Epithelial cell of proximal tubule (primary cell): ENCODE measurements at regions not wholly inside any gene's neighbourhood (a gene's known extent, or its start where the extent isn't known, plus 50 kb on each side); places are given as distances from the start of the nearest gene placed in this dataset.

ENCODE experiments used
- DNase-seq: peaks from one replicate; pipeline ENCODE4 v3.0.0-alpha.2; 2011; ENCODE audit warnings: low read depth
- H3K4me3 ChIP-seq: 2 replicates; pipeline ENCODE4 v1.5.1; 2011; ENCODE audit warnings: low read depth, mild to moderate bottlenecking, low read length
- TF ChIP-seq, protein P1 (sequence below): conservative IDR thresholded peaks from 2 replicates; pipeline ENCODE4 v1.5.1; 2012; ENCODE audit warnings: low read depth, mild to moderate bottlenecking, low read length

- TF ChIP-seq, protein P1, sequence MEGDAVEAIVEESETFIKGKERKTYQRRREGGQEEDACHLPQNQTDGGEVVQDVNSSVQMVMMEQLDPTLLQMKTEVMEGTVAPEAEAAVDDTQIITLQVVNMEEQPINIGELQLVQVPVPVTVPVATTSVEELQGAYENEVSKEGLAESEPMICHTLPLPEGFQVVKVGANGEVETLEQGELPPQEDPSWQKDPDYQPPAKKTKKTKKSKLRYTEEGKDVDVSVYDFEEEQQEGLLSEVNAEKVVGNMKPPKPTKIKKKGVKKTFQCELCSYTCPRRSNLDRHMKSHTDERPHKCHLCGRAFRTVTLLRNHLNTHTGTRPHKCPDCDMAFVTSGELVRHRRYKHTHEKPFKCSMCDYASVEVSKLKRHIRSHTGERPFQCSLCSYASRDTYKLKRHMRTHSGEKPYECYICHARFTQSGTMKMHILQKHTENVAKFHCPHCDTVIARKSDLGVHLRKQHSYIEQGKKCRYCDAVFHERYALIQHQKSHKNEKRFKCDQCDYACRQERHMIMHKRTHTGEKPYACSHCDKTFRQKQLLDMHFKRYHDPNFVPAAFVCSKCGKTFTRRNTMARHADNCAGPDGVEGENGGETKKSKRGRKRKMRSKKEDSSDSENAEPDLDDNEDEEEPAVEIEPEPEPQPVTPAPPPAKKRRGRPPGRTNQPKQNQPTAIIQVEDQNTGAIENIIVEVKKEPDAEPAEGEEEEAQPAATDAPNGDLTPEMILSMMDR: no peak
- H3K4me3 ChIP-seq: no peak overlapping the region
- DNase-seq: no peak
Measured at GRCh38 chr13:59342400-59342799, 821.3 kb downstream of the DIAPH3 start.

DNA sequence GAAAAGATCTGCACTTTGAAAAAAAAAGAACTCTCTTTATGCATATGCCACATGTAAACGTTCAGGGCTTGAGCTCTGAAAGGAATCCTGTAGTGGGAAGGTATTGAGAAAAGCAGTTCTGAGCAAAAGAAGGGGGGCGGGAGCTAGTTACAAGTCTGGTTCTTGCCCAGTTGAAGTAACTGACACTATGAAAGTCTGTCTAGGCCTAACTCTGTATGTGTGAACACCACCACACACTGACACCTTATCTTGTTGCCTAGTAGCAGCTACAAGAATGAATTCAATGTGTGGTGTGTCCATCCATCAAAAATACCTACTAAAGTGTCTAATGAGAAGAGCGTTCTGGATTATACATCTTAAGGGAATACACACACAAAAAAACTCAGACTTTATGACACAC, 820.6 kb downstream of the DIAPH3 start:
- H3K4me3 ChIP-seq: no peak overlapping the region
- DNase-seq: no peak
- TF ChIP-seq, protein P1: no peak

DNA sequence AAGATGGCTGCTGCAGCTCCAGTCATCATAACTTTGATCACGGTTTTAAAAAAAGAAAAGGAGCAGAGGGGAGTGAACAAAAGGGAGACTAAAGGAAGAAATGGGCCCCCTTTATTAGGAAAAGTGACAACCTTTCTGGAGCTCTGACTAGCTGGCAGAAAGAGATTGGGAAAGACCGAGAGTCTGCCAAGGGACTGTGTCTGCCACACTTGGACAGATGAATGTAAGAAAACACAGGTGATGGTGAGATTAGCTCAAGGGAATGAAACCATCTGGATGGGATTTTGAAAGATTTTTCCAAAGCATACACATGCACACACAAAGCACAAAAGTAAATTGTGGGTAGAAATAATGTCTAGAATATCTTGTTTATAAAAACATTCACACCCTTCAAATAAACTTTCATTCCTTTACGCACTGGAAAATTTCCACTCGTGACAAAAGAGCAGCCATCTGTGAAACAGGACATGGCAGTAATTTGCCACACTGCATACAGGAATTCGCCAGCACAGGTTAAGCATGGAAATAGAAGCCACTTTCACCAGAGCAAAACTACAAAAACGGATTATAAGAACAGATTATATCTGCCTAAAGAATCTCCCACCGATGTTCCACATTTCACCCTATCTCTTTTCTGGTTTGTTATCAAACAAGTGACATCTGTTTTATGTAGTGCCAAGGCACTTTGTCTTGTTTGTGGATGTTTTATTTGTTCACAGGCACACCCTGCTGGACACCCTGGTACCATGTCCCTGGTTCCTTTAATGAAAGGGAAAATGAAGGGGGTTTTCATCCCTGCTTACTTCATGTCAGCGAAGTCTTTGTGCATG, 819.5 kb downstream of the DIAPH3 start:
- no peak overlapping the region for H3K4me3 ChIP-seq
- TF ChIP-seq, protein P1: no peak
- DNase-seq: no peak

DNA sequence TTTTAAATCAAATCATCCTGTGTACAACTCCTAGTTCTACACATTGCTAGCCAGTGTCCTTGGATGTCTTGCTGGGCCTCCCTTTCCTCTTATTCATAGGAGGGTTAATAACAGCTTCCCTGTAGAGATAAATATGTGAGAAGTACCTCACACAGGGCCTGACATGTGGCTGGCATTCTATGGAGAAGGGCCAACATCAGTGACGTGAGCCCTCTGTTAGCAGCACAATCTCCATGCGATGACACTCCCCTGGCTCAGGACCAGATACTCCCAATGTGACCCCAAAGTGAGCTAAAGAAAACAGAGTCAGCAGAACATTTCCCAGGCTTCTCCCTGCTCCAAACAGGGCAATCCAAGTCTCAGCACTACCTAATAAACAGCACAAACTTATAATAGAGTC, 818.4 kb downstream of the DIAPH3 start:
- no peak overlapping the region for H3K4me3 ChIP-seq
- TF ChIP-seq, protein P1: no peak
- DNase-seq: no peak

- DNase-seq: no peak
- H3K4me3 ChIP-seq: no peak overlapping the region
- TF ChIP-seq, protein P1: no peak
Measured at GRCh38 chr13:59346999-59347723, 816.6 kb downstream of the DIAPH3 start.

GRCh38 chr13:59348617-59349016, 815.1 kb downstream of the DIAPH3 start:
- H3K4me3 ChIP-seq: no peak overlapping the region
- TF ChIP-seq, protein P1: no peak
- no peak for DNase-seq
